GM21528 (cell line): ENCODE measurements at regions not wholly inside any gene's neighbourhood (a gene's known extent, or its start where the extent isn't known, plus 50 kb on each side); places are given as distances from the start of the nearest gene placed in this dataset.

Experiments used
- ATAC-seq: cut with Tn5 transposase; IDR thresholded peaks from one replicate; pipeline ENCODE4 v1.9.1; 2021; ENCODE audit warnings: mild to moderate bottlenecking, moderate library complexity; ENCODE audit not compliant: unreplicated experiment, low FRiP score

DNA sequence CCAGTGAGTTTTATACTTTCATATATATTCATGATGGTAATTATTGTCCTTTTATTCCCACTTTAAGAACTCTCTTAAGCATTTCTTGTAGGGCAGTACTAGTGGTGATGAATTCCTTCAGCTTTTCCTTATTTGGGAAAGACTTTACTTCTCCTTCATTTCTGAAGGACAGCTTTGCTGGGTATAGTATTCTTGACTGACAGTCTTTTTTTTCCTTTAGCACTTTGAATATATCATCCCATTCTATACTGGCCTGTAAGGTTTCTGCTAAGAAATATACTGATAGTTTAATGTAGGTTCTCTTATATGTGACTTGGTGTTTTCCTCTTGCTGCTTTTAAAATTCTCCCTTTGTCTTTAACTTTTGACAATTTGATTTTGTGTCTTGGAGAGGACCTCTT lies 109.0 kb upstream of the FSTL4 start:
- ATAC-seq, result no peak

DNA sequence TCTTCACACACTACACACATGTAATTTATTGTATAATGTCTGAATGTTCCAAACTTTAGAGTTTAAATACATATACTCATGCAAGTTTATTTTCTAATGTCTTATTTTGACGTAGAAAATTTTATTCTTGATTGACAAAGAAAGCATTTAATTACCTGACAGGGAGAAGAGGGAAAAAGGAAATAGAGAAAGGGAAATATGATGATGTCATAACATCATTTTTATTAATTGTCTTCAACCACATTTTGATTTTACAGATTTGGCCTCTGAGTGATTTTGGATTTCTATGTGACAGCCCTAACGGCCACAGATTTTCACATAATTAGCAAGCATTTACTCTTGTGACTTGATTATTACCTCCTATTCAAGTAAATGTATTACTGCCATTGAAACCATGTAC lies 106.1 kb upstream of the FSTL4 start:
- no peak for ATAC-seq

DNA sequence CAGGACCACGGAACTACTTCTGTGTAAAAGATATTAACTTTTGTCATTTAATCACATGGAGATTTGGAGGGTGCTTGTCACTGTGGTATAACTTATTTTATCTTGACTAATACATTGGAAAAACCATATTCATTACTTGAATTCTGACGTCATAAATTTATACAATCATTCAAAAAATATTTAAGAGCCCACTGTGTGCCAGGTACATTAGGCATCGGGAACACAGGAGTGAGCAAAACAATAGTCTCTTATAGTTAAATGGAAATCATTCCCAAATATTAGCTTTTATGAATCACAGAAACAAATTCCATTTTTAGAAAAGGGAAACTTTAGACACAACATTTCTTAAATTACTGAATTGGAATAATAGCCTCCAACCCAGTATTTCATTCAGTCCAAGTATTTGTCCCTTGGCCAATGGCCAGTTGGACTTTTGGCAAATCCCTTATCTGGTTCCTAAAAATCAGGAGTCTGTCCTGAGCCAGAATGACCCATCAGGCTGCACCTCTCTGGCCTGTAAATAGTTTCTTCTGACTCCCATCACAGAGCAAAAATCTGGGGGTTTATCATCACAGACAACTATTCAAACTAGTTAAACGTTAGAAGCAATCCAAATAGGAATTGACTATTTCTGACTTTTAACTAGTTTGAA lies 104.3 kb upstream of the FSTL4 start:
- ATAC-seq, result no peak

DNA sequence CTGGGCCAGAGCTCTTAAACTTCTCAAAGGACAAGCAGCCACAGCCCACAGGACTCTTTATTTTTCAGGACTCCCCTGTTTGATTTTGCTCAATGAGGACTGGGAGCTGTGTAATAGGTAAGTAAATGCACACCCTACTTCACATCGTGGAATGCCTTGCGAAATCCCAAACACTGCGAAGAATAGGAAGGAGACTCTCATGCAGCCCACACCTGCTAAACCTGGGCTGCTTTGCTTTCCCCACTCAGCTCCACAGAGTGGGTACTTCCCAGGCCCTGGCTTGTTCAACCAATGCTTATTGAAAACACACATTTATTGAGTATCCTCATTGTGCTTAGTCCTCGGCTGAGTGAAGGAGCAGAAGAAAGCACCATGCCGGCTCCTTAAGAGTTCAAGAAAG lies 103.3 kb upstream of the FSTL4 start:
- ATAC-seq, result no peak

DNA sequence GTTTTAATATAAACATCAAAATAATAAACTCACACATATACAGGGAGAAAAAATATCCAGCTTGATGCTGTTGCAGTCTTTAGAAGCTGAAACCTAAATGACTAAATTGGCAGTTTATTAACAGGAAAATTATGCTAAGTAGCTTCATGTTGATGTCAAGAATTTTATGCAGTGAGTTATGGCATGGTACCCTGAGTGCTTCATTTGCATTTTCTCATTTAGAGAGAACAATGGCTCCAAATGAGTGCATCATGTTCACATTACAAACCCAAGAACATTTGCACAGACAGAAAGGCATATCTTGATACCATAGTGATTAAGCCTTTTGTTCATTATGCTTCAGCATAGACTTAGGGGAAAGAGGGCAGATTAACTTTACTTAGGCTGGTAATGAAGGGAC lies 102.9 kb upstream of the FSTL4 start:
- no peak for ATAC-seq

DNA sequence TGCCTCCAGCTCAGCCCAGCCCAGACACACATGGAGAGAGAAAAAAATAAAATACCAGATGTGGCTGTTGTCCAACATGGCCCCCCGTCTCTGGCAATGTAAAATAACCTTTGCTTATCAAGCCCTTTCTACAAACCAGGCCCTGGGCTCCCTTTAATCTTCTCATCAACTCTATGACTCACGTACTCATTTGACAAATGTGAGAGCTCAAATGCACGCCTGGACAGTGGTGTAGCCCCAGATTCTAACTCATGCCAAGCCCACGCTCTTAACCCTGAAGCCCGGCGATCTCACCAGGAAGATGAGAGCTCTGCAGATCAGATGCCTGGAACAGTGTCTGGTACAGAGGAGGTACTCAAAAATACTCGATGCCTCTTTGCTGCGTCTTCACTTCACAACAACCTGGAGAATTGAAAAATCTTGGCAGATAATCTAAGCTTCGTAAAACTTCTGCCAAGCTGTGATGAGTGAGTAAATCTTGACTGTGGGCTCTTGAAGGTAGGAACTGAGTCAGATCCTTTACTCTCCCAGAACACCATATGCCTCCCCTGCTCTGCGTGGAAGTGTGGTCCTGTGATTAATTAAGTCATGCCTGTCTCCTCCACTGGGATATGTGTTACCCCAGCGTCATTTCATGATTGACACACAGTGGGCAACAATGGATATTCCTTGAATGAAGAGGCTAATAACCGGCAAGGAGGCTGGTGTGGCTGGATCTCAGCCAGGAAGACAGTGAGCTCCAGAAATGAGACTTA lies 102.0 kb upstream of the FSTL4 start:
- ATAC-seq, result no peak

DNA sequence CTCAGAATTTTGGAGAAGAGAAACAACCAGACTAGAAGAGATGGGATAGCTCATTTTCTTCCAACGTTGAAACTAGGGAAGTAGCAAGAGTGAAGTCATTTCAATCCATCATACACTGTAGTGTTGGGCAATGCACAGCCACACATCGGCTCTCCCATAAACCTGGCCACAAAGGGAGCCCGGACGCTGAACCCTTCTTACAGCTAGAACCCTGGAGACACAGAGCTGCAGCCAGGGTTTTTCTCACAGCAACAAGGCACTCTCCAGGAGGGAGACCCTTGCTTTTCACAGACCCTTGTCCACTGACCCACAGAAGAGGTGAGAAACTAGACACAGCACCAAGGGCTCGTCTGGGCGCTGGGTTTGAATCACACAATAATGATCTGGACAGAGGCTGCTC lies 101.4 kb upstream of the FSTL4 start:
- no peak for ATAC-seq

DNA sequence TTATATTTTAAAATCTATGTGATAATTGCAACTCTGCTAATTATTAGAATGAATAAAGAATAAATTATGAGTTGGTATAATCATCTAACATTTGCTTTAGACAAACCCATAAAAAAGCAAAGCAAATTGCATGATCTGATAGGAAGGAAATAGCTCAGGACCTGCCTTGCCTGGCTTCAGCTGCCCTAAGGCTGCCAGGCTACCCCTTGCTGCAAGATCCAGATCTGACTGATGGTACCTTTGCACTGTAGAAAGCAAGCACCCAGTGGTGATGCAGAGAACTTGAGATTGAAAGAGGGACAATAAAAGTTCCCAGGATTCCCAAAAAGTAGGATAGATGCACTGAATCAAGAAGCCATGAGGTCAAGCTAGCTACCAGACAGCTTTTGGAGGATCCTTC lies 100.9 kb upstream of the FSTL4 start:
- no peak for ATAC-seq

DNA sequence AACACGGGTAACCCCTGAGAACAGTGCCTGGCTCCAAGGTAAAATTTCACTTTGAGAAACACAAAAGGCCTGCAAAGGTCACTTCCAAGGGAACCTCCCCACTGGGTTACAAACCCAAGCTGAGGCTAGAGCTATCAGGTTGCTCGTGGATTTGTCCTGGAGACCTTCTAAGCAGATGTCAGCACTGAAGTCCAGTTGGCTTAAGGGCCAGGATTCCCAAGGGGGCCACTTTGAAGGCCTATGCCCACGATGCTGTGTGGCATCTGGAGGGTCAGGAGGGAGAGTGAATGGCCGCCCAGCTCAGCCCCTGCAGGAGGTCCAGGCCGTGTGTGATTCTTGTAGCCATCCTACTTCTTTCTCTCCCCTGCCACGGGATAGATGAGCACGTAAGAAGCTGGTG lies 100.2 kb upstream of the FSTL4 start:
- no peak for ATAC-seq

DNA sequence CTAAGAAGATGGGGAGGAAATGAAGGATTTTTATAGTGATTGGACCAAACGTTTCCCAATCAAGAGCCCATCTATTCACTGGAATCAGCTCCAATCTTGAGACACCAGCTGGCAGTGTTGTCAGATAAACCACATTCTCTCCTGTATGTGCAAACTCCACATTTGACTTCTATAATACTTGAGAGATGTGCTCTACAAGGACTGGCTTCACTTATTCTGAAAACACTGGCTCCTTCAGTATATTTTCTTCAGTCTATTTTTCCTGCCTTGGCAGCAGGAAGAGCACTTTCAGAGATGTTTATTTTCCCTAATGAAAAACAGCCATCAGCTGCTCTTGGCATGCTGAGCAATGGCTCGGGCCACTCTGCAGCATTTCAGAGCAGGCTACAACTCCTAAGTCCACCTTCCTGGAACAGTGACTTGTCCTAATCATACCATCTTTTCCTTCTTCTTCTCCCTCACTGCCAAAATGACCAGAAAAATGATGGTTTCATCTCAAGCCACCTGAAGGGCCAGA lies 96.9 kb upstream of the FSTL4 start:
- ATAC-seq, result no peak

DNA sequence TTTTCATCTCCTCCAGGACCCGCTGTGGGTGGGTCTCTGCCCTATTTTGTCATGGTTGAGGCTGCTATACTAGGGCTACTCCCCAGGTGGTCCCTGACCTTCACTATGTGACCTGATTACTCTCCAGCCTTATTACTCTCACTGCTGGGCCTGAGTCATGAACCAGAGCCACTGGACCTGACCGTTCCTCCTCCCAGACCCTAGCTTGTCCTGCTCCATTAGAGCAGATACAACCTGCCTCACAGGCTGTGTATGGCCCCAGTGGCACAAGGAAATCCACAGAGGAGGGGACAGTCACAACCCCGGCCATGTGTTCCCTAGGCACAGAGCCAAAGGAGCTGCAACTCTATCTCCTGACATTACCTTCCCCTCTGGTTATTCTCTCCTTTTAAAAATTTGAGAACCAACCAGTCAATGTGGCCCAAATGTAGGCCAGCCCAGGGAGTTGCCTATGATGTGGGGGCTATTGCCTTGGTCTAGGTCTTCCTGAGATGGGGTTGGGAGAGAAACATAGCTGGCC lies 96.0 kb upstream of the FSTL4 start:
- ATAC-seq, result no peak

DNA sequence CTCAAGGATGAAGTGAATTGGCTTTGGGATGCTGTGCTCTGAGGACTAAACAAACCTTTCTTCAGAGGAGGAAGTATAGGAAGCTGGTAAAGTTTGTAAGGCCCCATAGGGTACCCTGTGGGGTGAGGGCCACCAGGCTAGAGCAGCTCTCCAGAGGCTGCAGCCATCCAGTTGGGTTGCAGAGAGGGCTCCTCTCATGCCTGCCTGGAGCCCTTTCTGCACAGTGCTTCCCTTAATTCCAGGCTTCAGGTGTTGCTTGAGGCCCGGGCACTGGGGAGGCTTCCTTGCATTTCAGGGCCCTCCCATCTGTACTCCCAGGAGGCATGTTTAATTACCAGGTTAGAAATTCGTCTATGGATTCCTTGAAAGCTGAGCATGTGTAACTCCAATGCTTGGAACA lies 95.3 kb upstream of the FSTL4 start:
- no peak for ATAC-seq

DNA sequence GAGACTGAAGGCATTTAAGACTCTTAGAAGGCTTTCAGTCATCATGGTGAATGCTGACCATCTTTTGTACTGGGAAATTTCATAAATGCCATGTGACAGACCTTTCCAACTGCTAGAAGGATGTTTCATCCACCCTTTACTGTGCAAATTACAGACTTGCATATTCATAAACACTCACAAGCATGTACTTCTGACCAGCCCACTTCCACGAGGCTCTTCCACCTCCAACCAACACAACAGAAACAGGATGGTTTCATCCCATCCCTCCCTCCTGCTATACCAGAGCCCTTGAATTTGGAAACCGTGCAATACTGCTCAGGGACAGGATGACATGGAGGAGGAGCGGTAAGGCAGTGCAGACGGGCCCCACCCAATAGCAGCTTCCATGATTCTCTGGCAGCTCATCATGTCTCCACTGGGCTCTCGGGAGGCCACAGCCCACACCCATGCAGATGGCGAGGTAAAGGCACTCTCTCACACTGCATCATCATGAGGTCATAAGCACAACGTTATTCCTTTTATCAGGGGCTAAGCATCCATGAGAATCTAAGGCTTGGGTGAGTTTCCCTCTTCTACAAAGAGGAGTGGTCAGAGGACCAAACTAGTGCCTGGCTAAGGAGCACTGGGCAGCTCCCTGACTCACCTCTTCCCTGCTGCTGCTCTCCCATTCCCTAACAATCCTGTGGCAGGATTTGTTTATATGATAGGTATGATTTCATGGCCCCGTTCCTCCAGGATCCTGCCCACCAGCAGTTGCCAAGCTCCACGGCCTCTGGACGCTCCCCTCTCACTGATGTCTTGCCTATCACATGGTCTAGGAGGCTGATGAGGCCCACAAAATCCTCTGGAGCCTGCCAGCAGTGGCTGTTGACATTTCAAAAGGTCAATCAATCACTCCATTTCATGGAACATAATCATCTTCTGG lies 94.4 kb upstream of the FSTL4 start:
- ATAC-seq, result no peak

DNA sequence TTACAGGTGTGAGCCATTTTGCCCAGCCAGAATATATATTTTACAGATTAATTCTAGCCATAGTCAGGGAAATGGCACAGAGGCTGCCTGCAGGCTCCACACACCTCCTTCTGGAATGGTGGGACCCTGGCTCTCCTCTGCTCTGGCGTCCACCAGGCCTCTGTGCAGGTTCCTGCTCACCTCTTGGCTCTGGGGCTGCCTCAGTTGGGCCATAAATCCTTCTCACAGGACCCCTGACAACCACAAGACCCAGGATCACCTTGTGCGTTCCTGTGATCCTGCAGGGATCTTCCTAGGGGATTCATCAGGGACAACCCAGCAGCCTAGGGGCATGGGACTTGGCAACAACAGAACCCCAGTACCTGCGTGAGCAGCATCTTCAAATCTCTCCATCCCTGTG lies 93.0 kb upstream of the FSTL4 start:
- no peak for ATAC-seq

DNA sequence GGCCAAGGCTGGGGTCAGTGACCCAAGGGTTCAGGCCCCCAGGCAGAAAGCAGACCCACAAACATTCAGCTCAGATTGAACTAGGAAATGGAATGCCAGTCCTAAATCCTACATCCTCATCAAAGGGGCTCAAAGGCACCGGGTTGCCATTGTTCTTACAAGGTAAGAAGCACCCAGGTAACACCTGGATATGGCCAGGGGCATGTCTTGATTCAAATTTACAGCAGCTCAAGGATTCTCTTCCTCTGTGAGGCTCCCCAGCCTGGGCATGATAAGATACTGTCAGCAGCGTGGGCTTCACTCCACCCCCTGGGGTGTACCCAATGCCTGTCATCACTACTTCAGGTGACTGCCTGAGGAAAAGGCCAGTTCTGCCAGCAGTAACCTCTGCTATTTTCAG lies 92.1 kb upstream of the FSTL4 start:
- no peak for ATAC-seq

DNA sequence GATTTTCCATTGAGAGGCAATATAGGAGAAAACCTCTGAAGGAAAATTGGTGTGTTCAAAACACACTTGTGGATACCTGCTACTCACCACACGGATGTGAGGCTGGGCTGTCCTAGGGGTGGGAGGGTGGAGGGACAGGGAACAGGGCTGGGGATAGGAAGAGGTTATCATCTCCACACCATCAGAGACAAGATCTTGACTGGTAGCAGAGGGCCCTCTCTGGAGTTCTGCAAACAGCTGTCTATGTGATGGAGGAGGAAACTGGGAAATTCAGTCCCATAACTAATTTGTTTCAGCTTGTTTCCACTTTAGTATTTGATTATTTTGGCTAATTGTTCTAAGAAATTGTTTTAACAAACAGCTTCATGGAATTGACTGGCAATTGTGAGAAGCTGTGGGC lies 91.6 kb upstream of the FSTL4 start:
- no peak for ATAC-seq

DNA sequence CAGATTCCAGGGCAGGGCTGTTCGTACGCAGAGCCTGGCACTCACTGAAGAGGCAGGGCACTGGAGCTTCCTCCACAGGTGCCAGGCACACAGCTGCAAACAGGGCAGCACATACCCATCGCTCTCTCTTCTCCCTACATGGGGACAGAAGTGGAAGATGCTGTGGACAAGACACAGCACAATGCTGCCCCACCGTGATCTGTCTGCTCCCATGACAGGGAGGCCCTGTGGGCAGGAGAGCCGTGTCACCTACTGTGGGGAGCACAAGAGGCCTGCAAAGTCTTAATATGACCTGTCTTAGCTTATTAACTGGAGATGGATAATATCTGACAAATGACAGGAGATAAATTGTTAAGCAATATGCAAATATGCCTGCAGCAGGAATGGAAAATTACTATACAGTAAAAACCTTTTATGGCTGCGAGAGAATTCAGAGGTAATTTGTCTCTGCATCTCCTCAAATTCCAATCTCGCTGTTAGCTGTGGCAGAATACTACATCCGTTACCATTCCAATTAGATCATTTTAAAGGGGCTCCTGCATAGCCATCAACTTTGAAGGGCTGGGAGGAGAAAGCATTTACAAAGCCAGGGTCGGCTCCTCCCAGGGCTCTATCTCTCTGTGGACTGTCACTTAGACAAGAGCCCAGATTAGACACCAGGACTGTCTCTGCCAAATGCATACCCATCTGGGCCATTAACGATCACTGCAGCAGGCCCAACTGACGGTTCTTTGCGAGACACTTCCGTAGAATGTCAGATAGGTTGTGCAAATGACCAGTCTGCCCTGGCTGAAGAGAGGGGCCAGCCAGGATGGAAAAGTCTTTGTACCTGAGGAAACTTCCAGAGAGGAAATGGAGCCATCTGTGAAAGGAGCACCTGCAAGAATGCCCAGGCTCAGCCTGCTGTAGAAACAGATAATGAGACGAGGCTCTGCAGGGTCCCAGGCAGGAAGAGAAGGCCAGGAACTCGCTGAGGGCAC lies 90.7 kb upstream of the FSTL4 start:
- ATAC-seq, result no peak

DNA sequence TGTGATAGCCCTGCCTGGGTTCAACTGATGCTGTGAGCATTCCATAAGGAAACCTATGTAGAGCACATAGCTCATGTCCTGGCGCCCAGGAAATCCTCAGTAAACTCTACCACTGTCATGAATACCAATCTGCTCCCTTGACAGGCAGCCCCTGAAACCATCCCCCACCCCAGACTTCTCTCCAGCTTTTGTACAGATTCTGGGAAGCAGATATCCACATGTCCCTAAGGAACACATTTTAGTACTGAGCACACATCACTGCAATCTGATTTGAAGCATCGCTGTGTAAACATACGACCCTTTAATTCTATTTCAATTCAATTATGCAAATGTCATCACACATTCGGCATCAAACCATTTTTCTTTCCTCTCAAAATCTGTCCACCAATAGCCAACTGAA lies 89.5 kb upstream of the FSTL4 start:
- ATAC-seq, result no peak

DNA sequence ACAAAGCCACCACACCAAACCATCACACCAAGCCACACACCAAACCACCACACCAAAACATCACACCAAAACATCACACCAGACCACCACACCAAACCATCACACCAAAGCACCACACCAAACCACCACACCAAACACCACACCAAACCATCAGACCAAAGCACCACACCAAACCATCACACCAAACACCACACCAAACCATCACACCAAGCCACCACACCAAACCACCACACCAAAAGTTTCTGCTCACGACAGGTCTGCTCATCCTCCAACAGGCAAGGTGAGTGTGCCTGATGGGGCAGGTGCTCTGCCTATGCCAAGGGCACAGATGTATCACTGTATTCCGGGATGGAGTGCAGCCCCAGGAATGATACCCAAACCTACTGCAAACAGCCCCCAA lies 87.9 kb upstream of the FSTL4 start:
- ATAC-seq, result no peak
